Testis (tissue), 2 donors: ENCODE measurements at regions not wholly inside any gene's neighbourhood (a gene's known extent, or its start where the extent isn't known, plus 50 kb on each side); places are given as distances from the start of the nearest gene placed in this dataset.

Source experiments
- DNase-seq: peaks from one replicate; pipeline ENCODE4 v3.0.0-alpha.2; 2019
- H3K27ac ChIP-seq, 2 donors: fragments of 200-600 bp; sonication (generic); one replicate each; pipeline ENCODE4 v1.5.1; 2019
- H3K27me3 ChIP-seq: fragments of 200-600 bp; sonication (generic); one replicate; pipeline ENCODE4 v1.5.1; 2019
- H3K36me3 ChIP-seq: fragments of 200-600 bp; sonication (generic); one replicate; pipeline ENCODE4 v1.5.1; 2017; ENCODE audit warnings: low read depth; ENCODE audit errors: missing control alignments
- H3K4me1 ChIP-seq: fragments of 200-600 bp; sonication (generic); one replicate; pipeline ENCODE4 v1.5.1; 2019
- H3K4me3 ChIP-seq, 2 donors: fragments of 200-600 bp; sonication (generic); one replicate each; pipeline ENCODE4 v1.5.1; 2017 to 2019
- H3K9me3 ChIP-seq: fragments of 200-600 bp; sonication (generic); one replicate; pipeline ENCODE4 v1.5.1; 2017
- POLR2A ChIP-seq: fragments of 450-650 bp; IDR thresholded peaks from one replicate; pipeline ENCODE4 v1.6.1; 2017; ENCODE audit warnings: antibody characterized with exemption, mild to moderate bottlenecking, moderate library complexity
- WGBS, 2 donors: methylation state at CpG; one replicate each; pipeline ENCODE4 v1.1.5; 2018; 5-methylcytosine and 5-hydroxymethylcytosine counted together
- intact Hi-C: fragments of 100-400 bp; cut with DNase I; formaldehyde crosslinking; loops from one replicate; pipeline ENCODE4 v1.15.1; 2023; ENCODE audit warnings: low total_unique reads
- TF ChIP-seq, protein P1 (sequence below), 3 experiments: fragments of 450-650 bp in 2 of 3; fragments of 200-600 bp in 1 of 3; sonication (generic) in 1 of 3; IDR thresholded peaks; one replicate each; pipeline ENCODE4 v1.5.1; 2016 to 2019; ENCODE audit warnings: antibody characterized with exemption in 3 of 3, mild to moderate bottlenecking in 2 of 3, moderate library complexity in 1 of 3

DNA sequence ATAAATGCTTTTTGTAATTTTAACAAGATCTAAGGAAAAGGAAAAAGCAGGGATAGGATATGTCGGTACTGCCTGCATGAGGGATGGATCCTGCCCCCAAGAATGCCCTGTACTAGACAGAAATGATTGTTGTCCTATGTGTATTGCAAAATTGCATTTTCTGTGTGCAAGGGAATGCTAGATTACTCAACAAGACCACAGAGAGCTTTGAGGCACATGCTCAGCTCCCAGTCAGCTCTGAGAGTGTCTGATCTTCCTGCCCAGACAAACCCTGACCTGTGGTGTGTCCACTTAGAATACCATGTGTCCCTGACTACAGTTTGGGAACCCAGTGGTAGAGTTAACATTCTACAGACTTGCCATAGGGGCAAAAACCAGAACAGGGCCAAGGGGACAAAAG is 129.2 kb upstream of the PAK3 start:
- TF ChIP-seq, protein P1, sequence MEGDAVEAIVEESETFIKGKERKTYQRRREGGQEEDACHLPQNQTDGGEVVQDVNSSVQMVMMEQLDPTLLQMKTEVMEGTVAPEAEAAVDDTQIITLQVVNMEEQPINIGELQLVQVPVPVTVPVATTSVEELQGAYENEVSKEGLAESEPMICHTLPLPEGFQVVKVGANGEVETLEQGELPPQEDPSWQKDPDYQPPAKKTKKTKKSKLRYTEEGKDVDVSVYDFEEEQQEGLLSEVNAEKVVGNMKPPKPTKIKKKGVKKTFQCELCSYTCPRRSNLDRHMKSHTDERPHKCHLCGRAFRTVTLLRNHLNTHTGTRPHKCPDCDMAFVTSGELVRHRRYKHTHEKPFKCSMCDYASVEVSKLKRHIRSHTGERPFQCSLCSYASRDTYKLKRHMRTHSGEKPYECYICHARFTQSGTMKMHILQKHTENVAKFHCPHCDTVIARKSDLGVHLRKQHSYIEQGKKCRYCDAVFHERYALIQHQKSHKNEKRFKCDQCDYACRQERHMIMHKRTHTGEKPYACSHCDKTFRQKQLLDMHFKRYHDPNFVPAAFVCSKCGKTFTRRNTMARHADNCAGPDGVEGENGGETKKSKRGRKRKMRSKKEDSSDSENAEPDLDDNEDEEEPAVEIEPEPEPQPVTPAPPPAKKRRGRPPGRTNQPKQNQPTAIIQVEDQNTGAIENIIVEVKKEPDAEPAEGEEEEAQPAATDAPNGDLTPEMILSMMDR (IDR thresholded peaks at IDR 0.05) = no peak
- no peak for TF ChIP-seq POLR2A
- Histone ChIP-seq H3K9me3 (no peaks in the 10 kb centered on the region), H3K4me3 (no peak overlapping the region), H3K4me1 (no peaks in the 10 kb centered on the region), H3K27me3 (no peaks in the 10 kb centered on the region), H3K27ac (no peak overlapping the region), H3K36me3 (no peaks in the 10 kb centered on the region)
- 70 to 86% methylated on average over 1 of the region's 1 CpG for WGBS, 2 donors
- DNase-seq = no peak
- intact Hi-C loops = no loop called here

DNA sequence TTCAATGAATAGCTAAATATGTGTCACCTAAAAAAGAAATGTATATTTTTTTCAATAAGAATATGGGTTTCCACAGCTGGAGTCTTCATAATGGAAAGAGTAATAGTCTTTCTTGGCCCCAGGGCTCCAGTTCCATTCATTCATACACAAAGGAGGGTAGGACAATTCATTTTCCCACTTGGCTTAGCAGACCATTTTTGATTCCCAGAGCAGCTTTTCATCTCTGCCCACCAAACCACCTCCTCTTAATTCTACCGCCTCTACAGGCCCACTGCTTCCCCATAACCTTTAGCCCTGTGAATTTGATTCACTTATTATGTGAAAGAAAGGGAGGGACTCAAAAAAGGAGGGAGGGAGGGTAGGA is 129.9 kb upstream of the PAK3 start:
- H3K4me3 ChIP-seq = no peak overlapping the region
- H3K27me3 ChIP-seq = no peaks in the 10 kb centered on the region
- DNase-seq = no peak
- H3K4me1 ChIP-seq = no peaks in the 10 kb centered on the region
- TF ChIP-seq, protein P1 (IDR thresholded peaks at IDR 0.05) = no peak
- no peak for TF ChIP-seq POLR2A
- H3K36me3 ChIP-seq = no peaks in the 10 kb centered on the region
- intact Hi-C loops = no loop called here
- H3K27ac ChIP-seq = no peak overlapping the region
- WGBS, 2 donors = 96 to 100% methylated on average over 1 of the region's 1 CpG
- H3K9me3 ChIP-seq = no peaks in the 10 kb centered on the region

DNA sequence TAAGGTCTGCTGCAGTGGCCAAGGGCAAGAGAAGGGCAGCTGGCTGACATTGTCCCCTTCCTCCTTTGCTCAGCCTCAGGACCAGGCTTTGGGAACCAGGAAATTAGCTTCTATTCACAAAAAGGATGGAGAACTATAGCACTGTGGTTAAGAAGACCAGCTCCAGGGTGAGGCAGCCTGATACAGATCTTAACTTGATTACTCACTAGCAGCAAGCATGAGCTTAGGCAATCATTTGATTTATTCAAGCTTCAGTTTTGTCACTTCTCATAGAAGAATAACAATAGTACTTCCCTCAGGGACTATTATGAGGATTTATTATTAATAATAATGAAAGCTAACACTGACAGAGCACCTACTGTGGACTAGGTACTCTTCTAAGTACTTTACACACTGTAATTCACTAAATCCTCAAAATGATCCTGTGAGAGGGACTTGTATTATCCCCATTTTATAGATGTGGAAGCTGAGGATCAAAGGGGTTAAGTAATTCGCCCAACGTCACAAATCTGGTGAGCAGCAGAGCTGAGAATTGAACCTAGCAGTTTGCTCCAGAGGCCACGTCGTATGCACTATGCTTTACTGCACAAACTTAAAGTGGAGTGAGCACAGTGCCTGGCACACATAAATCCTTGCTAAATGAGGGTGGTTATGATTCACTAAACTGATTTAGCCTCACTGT is 130.4 kb upstream of the PAK3 start:
- 80 to 87% methylated on average over 4 of the region's 4 CpGs for WGBS, 2 donors
- Histone ChIP-seq H3K4me3 (no peak overlapping the region), H3K27ac (no peak overlapping the region), H3K36me3 (no peaks in the 10 kb centered on the region), H3K9me3 (no peaks in the 10 kb centered on the region), H3K27me3 (no peaks in the 10 kb centered on the region), H3K4me1 (no peaks in the 10 kb centered on the region)
- DNase-seq = no peak
- TF ChIP-seq, protein P1 (IDR thresholded peaks at IDR 0.05) = no peak
- no peak for TF ChIP-seq POLR2A
- intact Hi-C loops = no loop called here

DNA sequence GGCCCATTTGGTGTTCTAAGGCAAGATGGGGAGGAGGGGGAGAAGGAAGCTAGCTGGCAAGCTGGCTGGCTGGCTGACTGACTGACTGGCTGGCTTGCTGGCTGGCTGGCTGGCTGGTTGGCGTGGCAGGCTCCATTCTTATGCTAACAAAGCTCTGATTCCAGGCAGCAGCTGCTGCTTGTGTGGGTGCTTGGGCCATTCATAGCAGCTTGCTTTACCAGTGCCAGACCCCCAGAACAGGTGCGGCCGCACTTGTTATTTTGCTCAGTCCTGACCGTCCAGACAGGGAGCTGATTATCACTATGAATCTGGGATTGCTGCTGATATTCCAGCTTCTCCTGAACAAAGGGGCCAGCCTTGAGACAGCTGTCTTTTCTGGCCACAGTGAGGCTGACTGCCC is 131.2 kb upstream of the PAK3 start:
- H3K4me1 ChIP-seq = no peaks in the 10 kb centered on the region
- no peaks in the 10 kb centered on the region for H3K27me3 ChIP-seq
- H3K27ac ChIP-seq = no peak overlapping the region
- no peak for DNase-seq
- no peak overlapping the region for H3K4me3 ChIP-seq
- TF ChIP-seq, protein P1 (IDR thresholded peaks at IDR 0.05) = no peak
- no peak for TF ChIP-seq POLR2A
- no peaks in the 10 kb centered on the region for H3K36me3 ChIP-seq
- 72% methylated on average over 3 of the region's 4 CpGs; no CpG with 5 or more reads in 1 of the 2 donors for WGBS, 2 donors
- intact Hi-C loops = no loop called here
- H3K9me3 ChIP-seq = no peaks in the 10 kb centered on the region

DNA sequence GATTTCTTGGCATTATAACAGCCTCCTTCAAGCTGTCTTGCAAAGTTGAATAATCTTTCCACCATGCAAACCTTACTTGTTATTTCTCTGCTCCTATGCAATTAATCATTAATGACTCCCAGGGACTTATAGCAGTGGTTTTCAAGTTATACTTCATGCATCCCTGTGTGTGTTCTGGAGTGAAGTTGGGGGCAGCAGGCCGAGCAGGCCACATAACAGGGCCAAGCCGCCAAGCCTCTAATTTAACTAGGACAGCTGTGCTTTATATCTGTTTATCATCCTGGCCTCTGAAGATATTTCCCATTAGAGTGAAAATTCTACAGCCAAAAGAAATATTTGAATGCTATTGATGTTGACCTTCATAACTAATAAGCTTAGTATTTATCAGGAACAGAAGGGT is 133.5 kb upstream of the PAK3 start:
- Histone ChIP-seq H3K9me3 (no peaks in the 10 kb centered on the region), H3K27ac (no peak overlapping the region), H3K27me3 (no peaks in the 10 kb centered on the region), H3K4me1 (no peaks in the 10 kb centered on the region), H3K4me3 (no peak overlapping the region), H3K36me3 (no peaks in the 10 kb centered on the region)
- intact Hi-C loops = no loop called here
- no peak for TF ChIP-seq POLR2A
- TF ChIP-seq, protein P1 (IDR thresholded peaks at IDR 0.05) = no peak
- DNase-seq = no peak
- 48 to 61% methylated on average over 2 of the region's 2 CpGs for WGBS, 2 donors
